VCaP (cell line): ENCODE measurements at regions not wholly inside any gene's neighbourhood (a gene's known extent, or its start where the extent isn't known, plus 50 kb on each side); places are given as distances from the start of the nearest gene placed in this dataset.

ENCODE experiments used
- H3K27ac ChIP-seq: fragments of 450-650 bp; 2 replicates; pipeline ENCODE4 v1.5.1; 2017
- CTCF ChIP-seq: fragments of 450-650 bp; conservative IDR thresholded peaks from 2 replicates; pipeline ENCODE4 v1.5.1; 2017; ENCODE audit warnings: mild to moderate bottlenecking, moderate library complexity

- no peak overlapping the region for H3K27ac ChIP-seq
- TF ChIP-seq CTCF, result no peak
These were observed 93.7 kb upstream of the DDX18 start for GRCh38 chr2:117720765-117721164.

GRCh38 chr2:117723483-117723882 lies 91.0 kb upstream of the DDX18 start:
- H3K27ac ChIP-seq, result no peak overlapping the region
- no peak for TF ChIP-seq CTCF

- TF ChIP-seq CTCF, result no peak
- no peak overlapping the region for H3K27ac ChIP-seq
These were observed 90.5 kb upstream of the DDX18 start for GRCh38 chr2:117723888-117724434.

- peak overlapping the region; percentile 34 for H3K27ac ChIP-seq
- TF ChIP-seq CTCF, result no peak
These were observed 87.7 kb upstream of the DDX18 start for GRCh38 chr2:117726747-117727146.

GRCh38 chr2:117737846-117738245 lies 76.6 kb upstream of the DDX18 start:
- H3K27ac ChIP-seq, result no peak overlapping the region
- no peak for TF ChIP-seq CTCF

GRCh38 chr2:117738991-117739839 lies 75.3 kb upstream of the DDX18 start:
- H3K27ac ChIP-seq, result no peak overlapping the region
- no peak for TF ChIP-seq CTCF

GRCh38 chr2:117745537-117745936 lies 69.0 kb upstream of the DDX18 start:
- H3K27ac ChIP-seq, result no peak overlapping the region
- TF ChIP-seq CTCF, result no peak
